GM12878 (cell line): ENCODE measurements at regions not wholly inside any gene's neighbourhood (a gene's known extent, or its start where the extent isn't known, plus 50 kb on each side); places are given as distances from the start of the nearest gene placed in this dataset.

Experiments used
- ATAC-seq: fragments of 200-7000 bp; cut with Tn5 transposase; 3 replicates; pipeline ENCODE4 v1.9.1; 2020; ENCODE audit warnings: mild to moderate bottlenecking, moderate library complexity
- BruUV-seq: library from RNA; stranded (reverse); fragments of 400-500 nt; replicated peaks from 2 replicates; lab custom pipeline; 2021; lab: Mats Ljungman, UMichigan
- CTCF ChIA-PET: fragments of 300-600 bp; sonication (Branson Sonifier 250); formaldehyde crosslinking; extraction: SDS; loops from one replicate; lab custom pipeline; 2021; ENCODE audit warnings: inconsistent platforms; lab: Yijun Ruan, JAX
- POLR2A ChIA-PET: fragments of 350-600 bp; formaldehyde crosslinking; extraction: SDS; loops from one replicate; lab custom pipeline; 2021; ENCODE audit warnings: inconsistent platforms; lab: Charles Lee
- RAD21 ChIA-PET: fragments of 300-600 bp; sonication (Branson Sonifier 250); formaldehyde crosslinking; loops from one replicate; lab custom pipeline; 2023; ENCODE audit warnings: antibody characterized with exemption; ENCODE audit not compliant: unreplicated experiment; lab: Charles Lee
- SMC1A ChIA-PET: fragments of 300-600 bp; sonication (Branson Sonifier 250); formaldehyde crosslinking; loops from one replicate; lab custom pipeline; 2023; ENCODE audit not compliant: unreplicated experiment, uncharacterized antibody; lab: Charles Lee
- DNase-seq: peaks from one replicate; pipeline ENCODE4 v3.0.0-alpha.2; 2011; ENCODE audit warnings: low read depth, low spot score
- FAIRE-seq: peaks from 3 replicates; lab custom pipeline; 2011; peaks lifted over from hg19 to GRCh38; lab: Jason Lieb, UNC
- H2AFZ ChIP-seq: 2 replicates; pipeline ENCODE4 v1.6.0; 2011; ENCODE audit warnings: low read depth, low read length, control low read depth; ENCODE audit not compliant: control insufficient read depth
- H3K27ac ChIP-seq: 2 replicates; pipeline ENCODE4 v1.5.1; 2011; ENCODE audit warnings: control low read depth; ENCODE audit not compliant: control insufficient read depth, insufficient read depth
- H3K27me3 ChIP-seq, 2 experiments: replicated peaks in 1 of 2; 2 replicates each; pipeline versions ENCODE4 v1.6.0 to v1.6.1; 2011; ENCODE audit warnings: low read length in 1 of 2; ENCODE audit not compliant: control insufficient read depth in 2 of 2, insufficient read depth in 2 of 2
- H3K36me3 ChIP-seq, 2 experiments: 2 replicates each; pipeline ENCODE4 v1.5.1; 2011; ENCODE audit warnings: low read length in 1 of 2; ENCODE audit not compliant: control insufficient read depth in 2 of 2, insufficient read depth in 2 of 2
- H3K4me1 ChIP-seq: 2 replicates; pipeline ENCODE4 v1.6.1; 2011; ENCODE audit warnings: mild to moderate bottlenecking, low read length, moderate library complexity, mixed read lengths; ENCODE audit not compliant: control insufficient read depth, insufficient read depth
- H3K4me2 ChIP-seq: 2 replicates; pipeline ENCODE4 v1.6.0; 2011; ENCODE audit warnings: control low read depth; ENCODE audit not compliant: control insufficient read depth, insufficient read depth
- H3K4me3 ChIP-seq: fragments of 200-600 bp; sonication (generic); 2 replicates; pipeline ENCODE4 v1.5.1; 2016
- H3K79me2 ChIP-seq: 2 replicates; pipeline ENCODE4 v1.6.0; 2011; ENCODE audit warnings: low read length; ENCODE audit not compliant: control insufficient read depth, insufficient read depth
- H3K9ac ChIP-seq: 2 replicates; pipeline ENCODE4 v1.8.0; 2011; ENCODE audit warnings: low read length, control low read depth, mixed read lengths; ENCODE audit not compliant: control insufficient read depth, insufficient read depth
- H3K9me3 ChIP-seq: replicated peaks from 3 replicates; pipeline ENCODE4 v1.5.1; 2011; ENCODE audit warnings: mild to moderate bottlenecking, low read length; ENCODE audit not compliant: control insufficient read depth, insufficient read depth
- H4K20me1 ChIP-seq: 2 replicates; pipeline ENCODE4 v1.6.0; 2011; ENCODE audit not compliant: control insufficient read depth, insufficient read depth
- BMI1 ChIP-seq: fragments of 450-650 bp; IDR thresholded peaks from 2 replicates; pipeline ENCODE4 v1.6.1; 2016; ENCODE audit warnings: mild to moderate bottlenecking, moderate library complexity, borderline replicate concordance
- CHD4 ChIP-seq: fragments of 200-600 bp; sonication (generic); IDR thresholded peaks from 2 replicates; pipeline ENCODE4 v1.6.1; 2016; ENCODE audit warnings: mild to moderate bottlenecking
- DPF2 ChIP-seq: fragments of 450-650 bp; IDR thresholded peaks from 2 replicates; pipeline ENCODE4 v1.6.1; 2017; ENCODE audit warnings: mild to moderate bottlenecking
- EED ChIP-seq: sonication (generic); IDR thresholded peaks from 2 replicates; pipeline ENCODE4 v1.6.1; 2016; ENCODE audit warnings: antibody characterized with exemption, low read depth
- FOS ChIP-seq: IDR thresholded peaks from 3 replicates; pipeline ENCODE4 v1.6.1; 2011; ENCODE audit warnings: borderline replicate concordance; ENCODE audit not compliant: insufficient read length; ENCODE audit errors: extremely low read depth
- FOXK2 ChIP-seq: fragments of 450-650 bp; IDR thresholded peaks from 2 replicates; pipeline ENCODE4 v1.6.1; 2017; ENCODE audit warnings: mild to moderate bottlenecking, moderate library complexity
- GABPA ChIP-seq: IDR thresholded peaks from 2 replicates; pipeline ENCODE4 v1.6.1; 2014; ENCODE audit warnings: antibody characterized with exemption, low read depth, mild to moderate bottlenecking, inconsistent platforms
- HCFC1 ChIP-seq: fragments of 150-350 bp; IDR thresholded peaks from 2 replicates; pipeline ENCODE4 v1.6.1; 2014; ENCODE audit warnings: low read length
- HDGF ChIP-seq: fragments of 450-650 bp; IDR thresholded peaks from 2 replicates; pipeline ENCODE4 v1.6.1; 2016; ENCODE audit warnings: antibody characterized with exemption
- MTA2 ChIP-seq: fragments of 450-650 bp; IDR thresholded peaks from 2 replicates; pipeline ENCODE4 v1.6.1; 2016; ENCODE audit warnings: low read depth, mild to moderate bottlenecking, moderate library complexity
- NR2C1 ChIP-seq: fragments of 450-650 bp; IDR thresholded peaks from 2 replicates; pipeline ENCODE4 v1.6.1; 2017; ENCODE audit warnings: antibody characterized with exemption, mild to moderate bottlenecking, moderate library complexity
- PAX5 ChIP-seq: IDR thresholded peaks from 2 replicates; pipeline ENCODE4 v1.6.1; 2011; ENCODE audit warnings: low read depth, low read length, borderline replicate concordance
- ZZZ3 ChIP-seq: IDR thresholded peaks from 2 replicates; pipeline ENCODE4 v1.6.1; 2011; ENCODE audit warnings: low read depth; ENCODE audit not compliant: control insufficient read depth, insufficient read length
- WGBS: methylation state at CpG from one replicate; pipeline ENCODE4 v1.1.6; 2016; ENCODE audit warnings: low lambda C conversion rate; ENCODE audit not compliant: insufficient replicate concordance, insufficient coverage; ENCODE audit errors: missing lambda C conversion rate; 5-methylcytosine and 5-hydroxymethylcytosine counted together
- in situ Hi-C: fragments of 300-500 bp; cut with MboI; formaldehyde crosslinking; loops from 9 replicates; pipeline ENCODE4 v1.14.3; 2018; ENCODE audit warnings: mixed read lengths
- intact Hi-C: fragments of 100-400 bp; cut with micrococcal nuclease; formaldehyde crosslinking; loops from one replicate; pipeline ENCODE4 v1.14.2; 2022; ENCODE audit not compliant: unreplicated experiment
- TF ChIP-seq, protein P1 (sequence below): IDR thresholded peaks from 2 replicates; pipeline ENCODE4 v1.6.1; 2012; ENCODE audit warnings: low read depth, low read length, improper control_type of control experiment
- TF ChIP-seq, protein P2 (sequence below): fragments of 450-650 bp; IDR thresholded peaks from 2 replicates; pipeline ENCODE4 v1.6.1; 2017; ENCODE audit warnings: mild to moderate bottlenecking
- TF ChIP-seq, protein P3 (sequence below): fragments of 150-350 bp; IDR thresholded peaks from 2 replicates; pipeline ENCODE4 v1.6.1; 2016; ENCODE audit warnings: low read depth, low read length

DNA sequence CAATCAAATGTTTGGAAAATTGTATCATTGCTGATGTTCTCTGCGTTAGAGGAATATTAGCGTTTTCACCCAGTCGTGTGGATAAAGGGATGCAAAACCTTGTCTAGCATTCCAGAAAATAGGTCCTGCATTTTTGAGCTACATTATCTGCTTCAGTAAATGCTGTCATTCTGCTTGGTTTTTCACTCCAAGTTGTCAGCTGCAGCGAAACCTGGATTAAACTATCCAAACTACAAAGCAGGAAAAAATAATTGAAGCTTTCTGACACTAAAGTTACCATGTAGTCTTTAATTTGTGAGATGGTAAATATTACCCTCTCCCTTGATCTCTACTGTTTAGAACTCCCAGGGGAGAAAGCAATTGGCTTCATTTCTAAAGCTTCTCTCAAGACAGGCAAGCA is 1795.5 kb upstream of the PRR20A start:
- ChIA-PET POLR2A (no interaction called here), RAD21 (no interaction called here), CTCF (no interaction called here), SMC1A (no interaction called here)
- DNase-seq, result no peak
- Histone ChIP-seq H3K9ac (no peak overlapping the region), H2AFZ (no peak overlapping the region), H3K27ac (no peak overlapping the region), H3K9me3 (no peaks in the 10 kb centered on the region; the same call in 2 of the 3 replicates), H3K27me3 (no peaks in the 10 kb centered on the region), H3K4me1 (no peaks in the 10 kb centered on the region), H3K79me2 (no peaks in the 10 kb centered on the region), H4K20me1 (no peaks in the 10 kb centered on the region), H3K36me3 (no peaks in the 10 kb centered on the region), H3K4me3 (no peak overlapping the region), H3K4me2 (no peak overlapping the region)
- in situ Hi-C loops, result no loop called here
- 38% methylated on average over 4 of the region's 4 CpGs for WGBS
- TF ChIP-seq, protein P1, sequence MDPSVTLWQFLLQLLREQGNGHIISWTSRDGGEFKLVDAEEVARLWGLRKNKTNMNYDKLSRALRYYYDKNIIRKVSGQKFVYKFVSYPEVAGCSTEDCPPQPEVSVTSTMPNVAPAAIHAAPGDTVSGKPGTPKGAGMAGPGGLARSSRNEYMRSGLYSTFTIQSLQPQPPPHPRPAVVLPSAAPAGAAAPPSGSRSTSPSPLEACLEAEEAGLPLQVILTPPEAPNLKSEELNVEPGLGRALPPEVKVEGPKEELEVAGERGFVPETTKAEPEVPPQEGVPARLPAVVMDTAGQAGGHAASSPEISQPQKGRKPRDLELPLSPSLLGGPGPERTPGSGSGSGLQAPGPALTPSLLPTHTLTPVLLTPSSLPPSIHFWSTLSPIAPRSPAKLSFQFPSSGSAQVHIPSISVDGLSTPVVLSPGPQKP, result no peak
- TF ChIP-seq HCFC1, result no peak
- TF ChIP-seq BMI1, result no peak
- TF ChIP-seq NR2C1, result no peak
- no peak for TF ChIP-seq HDGF
- TF ChIP-seq PAX5, result no peak
- TF ChIP-seq DPF2, result no peak
- TF ChIP-seq CHD4, result no peak
- no peak for TF ChIP-seq FOXK2
- no peak for TF ChIP-seq MTA2
- TF ChIP-seq FOS, result no peak
- TF ChIP-seq, protein P2, sequence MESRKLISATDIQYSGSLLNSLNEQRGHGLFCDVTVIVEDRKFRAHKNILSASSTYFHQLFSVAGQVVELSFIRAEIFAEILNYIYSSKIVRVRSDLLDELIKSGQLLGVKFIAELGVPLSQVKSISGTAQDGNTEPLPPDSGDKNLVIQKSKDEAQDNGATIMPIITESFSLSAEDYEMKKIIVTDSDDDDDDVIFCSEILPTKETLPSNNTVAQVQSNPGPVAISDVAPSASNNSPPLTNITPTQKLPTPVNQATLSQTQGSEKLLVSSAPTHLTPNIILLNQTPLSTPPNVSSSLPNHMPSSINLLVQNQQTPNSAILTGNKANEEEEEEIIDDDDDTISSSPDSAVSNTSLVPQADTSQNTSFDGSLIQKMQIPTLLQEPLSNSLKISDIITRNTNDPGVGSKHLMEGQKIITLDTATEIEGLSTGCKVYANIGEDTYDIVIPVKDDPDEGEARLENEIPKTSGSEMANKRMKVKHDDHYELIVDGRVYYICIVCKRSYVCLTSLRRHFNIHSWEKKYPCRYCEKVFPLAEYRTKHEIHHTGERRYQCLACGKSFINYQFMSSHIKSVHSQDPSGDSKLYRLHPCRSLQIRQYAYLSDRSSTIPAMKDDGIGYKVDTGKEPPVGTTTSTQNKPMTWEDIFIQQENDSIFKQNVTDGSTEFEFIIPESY, result no peak
- no peak for TF ChIP-seq EED
- TF ChIP-seq GABPA, result no peak
- no peak for TF ChIP-seq ZZZ3
- TF ChIP-seq, protein P3, sequence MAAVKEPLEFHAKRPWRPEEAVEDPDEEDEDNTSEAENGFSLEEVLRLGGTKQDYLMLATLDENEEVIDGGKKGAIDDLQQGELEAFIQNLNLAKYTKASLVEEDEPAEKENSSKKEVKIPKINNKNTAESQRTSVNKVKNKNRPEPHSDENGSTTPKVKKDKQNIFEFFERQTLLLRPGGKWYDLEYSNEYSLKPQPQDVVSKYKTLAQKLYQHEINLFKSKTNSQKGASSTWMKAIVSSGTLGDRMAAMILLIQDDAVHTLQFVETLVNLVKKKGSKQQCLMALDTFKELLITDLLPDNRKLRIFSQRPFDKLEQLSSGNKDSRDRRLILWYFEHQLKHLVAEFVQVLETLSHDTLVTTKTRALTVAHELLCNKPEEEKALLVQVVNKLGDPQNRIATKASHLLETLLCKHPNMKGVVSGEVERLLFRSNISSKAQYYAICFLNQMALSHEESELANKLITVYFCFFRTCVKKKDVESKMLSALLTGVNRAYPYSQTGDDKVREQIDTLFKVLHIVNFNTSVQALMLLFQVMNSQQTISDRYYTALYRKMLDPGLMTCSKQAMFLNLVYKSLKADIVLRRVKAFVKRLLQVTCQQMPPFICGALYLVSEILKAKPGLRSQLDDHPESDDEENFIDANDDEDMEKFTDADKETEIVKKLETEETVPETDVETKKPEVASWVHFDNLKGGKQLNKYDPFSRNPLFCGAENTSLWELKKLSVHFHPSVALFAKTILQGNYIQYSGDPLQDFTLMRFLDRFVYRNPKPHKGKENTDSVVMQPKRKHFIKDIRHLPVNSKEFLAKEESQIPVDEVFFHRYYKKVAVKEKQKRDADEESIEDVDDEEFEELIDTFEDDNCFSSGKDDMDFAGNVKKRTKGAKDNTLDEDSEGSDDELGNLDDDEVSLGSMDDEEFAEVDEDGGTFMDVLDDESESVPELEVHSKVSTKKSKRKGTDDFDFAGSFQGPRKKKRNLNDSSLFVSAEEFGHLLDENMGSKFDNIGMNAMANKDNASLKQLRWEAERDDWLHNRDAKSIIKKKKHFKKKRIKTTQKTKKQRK, result no peak
- FAIRE-seq, result no peak
- no peak for ATAC-seq
- intact Hi-C loops, result no loop called here
- BruUV-seq, result no TSS peak
